Naive thymus-derived CD4-positive, alpha-beta T cell (primary cell): ENCODE measurements at regions not wholly inside any gene's neighbourhood (a gene's known extent, or its start where the extent isn't known, plus 50 kb on each side); places are given as distances from the start of the nearest gene placed in this dataset.

Source experiments
- ATAC-seq: fragments of 150-1000 bp; cut with Tn5 transposase; 2 replicates; pipeline ENCODE4 v1.10.0; 2021; ENCODE audit warnings: mild to moderate bottlenecking, moderate library complexity
- CTCF ChIA-PET: fragments of 350-600 bp; sonication (Branson Sonifier 250); formaldehyde crosslinking; loops from one replicate; lab custom pipeline; 2021; ENCODE audit warnings: antibody characterized with exemption; lab: Charles Lee
- POLR2A ChIA-PET: fragments of 350-600 bp; sonication (Branson Sonifier 250); formaldehyde crosslinking; loops from one replicate; lab custom pipeline; 2021; ENCODE audit warnings: antibody characterized with exemption, inconsistent platforms; lab: Charles Lee
- DNase-seq, 9 donors: peaks; one replicate each; pipeline versions ENCODE4 v3.0.0 to v3.0.0-alpha.2; 2020 to 2022; ENCODE audit warnings: mixed read lengths in 1 of 9
- H3K27ac ChIP-seq: one replicate; pipeline ENCODE4 v1.7.0; 2013; ENCODE audit warnings: mild to moderate bottlenecking, low read depth, low read length, moderate library complexity
- H3K27me3 ChIP-seq, 2 donors: one replicate each; pipeline ENCODE4 v1.7.0; 2013; ENCODE audit warnings: low read length in 2 of 2, mild to moderate bottlenecking in 2 of 2, moderate library complexity in 2 of 2; ENCODE audit not compliant: control insufficient read depth in 2 of 2, insufficient read depth in 2 of 2
- H3K36me3 ChIP-seq, 3 experiments: 1 replicate in 2 of 3; 2 replicates in 1 of 3; pipeline ENCODE4 v1.7.0; 2013; ENCODE audit warnings: low read length in 3 of 3, mild to moderate bottlenecking in 3 of 3, moderate library complexity in 1 of 3; ENCODE audit not compliant: insufficient read depth in 3 of 3, control insufficient read depth in 2 of 3
- H3K4me1 ChIP-seq, 2 donors: one replicate each; pipeline ENCODE4 v1.7.0; 2013; ENCODE audit warnings: low read length in 2 of 2, mild to moderate bottlenecking in 2 of 2, moderate library complexity in 1 of 2; ENCODE audit not compliant: control insufficient read depth in 2 of 2, insufficient read depth in 2 of 2
- H3K4me3 ChIP-seq: 2 replicates; pipeline ENCODE4 v1.7.0; 2013; ENCODE audit warnings: mild to moderate bottlenecking, low read length
- H3K9me3 ChIP-seq, 3 experiments: 1 replicate in 2 of 3; 2 replicates in 1 of 3; pipeline ENCODE4 v1.7.0; 2013; ENCODE audit warnings: low read length in 3 of 3; ENCODE audit not compliant: control insufficient read depth in 2 of 3
- H3K27ac Mint-ChIP-seq, 9 donors: one replicate each; pipeline ENCODE4 v1.8.0; 2020 to 2022; ENCODE audit warnings: mixed read lengths in 9 of 9, mild to moderate bottlenecking in 8 of 9, moderate library complexity in 5 of 9, inconsistent platforms in 2 of 9
- H3K27me3 Mint-ChIP-seq, 5 donors: one replicate each; pipeline ENCODE4 v1.8.0; 2021 to 2022; ENCODE audit warnings: mixed read lengths in 5 of 5, mild to moderate bottlenecking in 1 of 5
- H3K36me3 Mint-ChIP-seq, 5 donors: one replicate each; pipeline ENCODE4 v1.8.0; 2020 to 2022; ENCODE audit warnings: mixed read lengths in 5 of 5, mild to moderate bottlenecking in 3 of 5, inconsistent platforms in 1 of 5
- H3K4me1 Mint-ChIP-seq, 7 donors: one replicate each; pipeline ENCODE4 v1.8.0; 2020 to 2022; ENCODE audit warnings: mixed read lengths in 7 of 7, mild to moderate bottlenecking in 3 of 7, inconsistent platforms in 1 of 7
- H3K4me3 Mint-ChIP-seq, 10 donors: one replicate each; pipeline ENCODE4 v1.8.0; 2020 to 2022; ENCODE audit warnings: mild to moderate bottlenecking in 10 of 10, mixed read lengths in 10 of 10, moderate library complexity in 6 of 10, inconsistent platforms in 2 of 10
- H3K9me3 Mint-ChIP-seq, 11 donors: one replicate each; pipeline ENCODE4 v1.8.0; 2020 to 2022; ENCODE audit warnings: mixed read lengths in 11 of 11, mild to moderate bottlenecking in 4 of 11, inconsistent platforms in 1 of 11, moderate library complexity in 1 of 11
- intact Hi-C, 2 donors: fragments of 100-400 bp; cut with micrococcal nuclease; formaldehyde crosslinking; loops; one replicate each; pipeline ENCODE4 v1.15.1; 2023

GRCh38 chr9:88926781-88927505, 64.3 kb upstream of the S1PR3 start:
- H3K27ac Mint-ChIP-seq = no peak overlapping the region
- no peak overlapping the region for H3K27ac ChIP-seq
- intact Hi-C loops = no loop called here
- ChIA-PET CTCF (no interaction called here), POLR2A (interaction anchor here (0.6 to 0.8 kb wide), 2 partner anchors 952 to 1218 kb away, joined by 3 read pairs; no protein-coding TSS in a partner anchor)
- no peak overlapping the region for H3K4me3 ChIP-seq
- H3K4me1 ChIP-seq = peaks cover 15 to 21% of the 10 kb centered on the region in 2 donors
- DNase-seq (no peak), ATAC-seq (no peak)
- H3K9me3 ChIP-seq = peaks cover 0 to 5% (median 0%) of the 10 kb centered on the region in 3 experiments
- H3K36me3 Mint-ChIP-seq = peaks cover 0 to 6% (median 0%) of the 10 kb centered on the region in 5 donors
- peaks cover 15 to 46% (median 35%) of the 10 kb centered on the region in 7 donors for H3K4me1 Mint-ChIP-seq
- peaks cover 0 to 11% (median 7%) of the 10 kb centered on the region in 11 donors for H3K9me3 Mint-ChIP-seq
- H3K27me3 Mint-ChIP-seq = peaks cover 0 to 21% (median 1%) of the 10 kb centered on the region in 5 donors
- H3K27me3 ChIP-seq = no peaks in the 10 kb centered on the region
- no peak overlapping the region for H3K4me3 Mint-ChIP-seq
- no peaks in the 10 kb centered on the region for H3K36me3 ChIP-seq

- H3K27me3 ChIP-seq = no peaks in the 10 kb centered on the region
- Mint-ChIP-seq H3K27me3 (peaks cover 0 to 16% (median 6%) of the 10 kb centered on the region in 5 donors), H3K4me1 (peaks cover 10 to 41% (median 29%) of the 10 kb centered on the region in 7 donors), H3K9me3 (peaks cover 0 to 11% (median 7%) of the 10 kb centered on the region in 11 donors), H3K36me3 (peaks cover 0 to 6% (median 0%) of the 10 kb centered on the region in 5 donors), H3K4me3 (no peak overlapping the region), H3K27ac (no peak overlapping the region)
- peaks cover 9 to 15% of the 10 kb centered on the region in 2 donors for H3K4me1 ChIP-seq
- H3K27ac ChIP-seq = no peak overlapping the region
- ATAC-seq = peak; percentile 51
- H3K4me3 ChIP-seq = no peak overlapping the region
- ChIA-PET POLR2A (no interaction called here), CTCF (no interaction called here)
- H3K36me3 ChIP-seq = no peaks in the 10 kb centered on the region
- intact Hi-C loops = no loop called here
- H3K9me3 ChIP-seq = peaks cover 0 to 5% (median 0%) of the 10 kb centered on the region in 3 experiments
- DNase-seq = no peak
Measured at GRCh38 chr9:88927510-88927909, 63.8 kb upstream of the S1PR3 start.

- no peaks in the 10 kb centered on the region for H3K36me3 ChIP-seq
- ChIA-PET POLR2A (interaction anchor here (0.7 kb wide), 1 partner anchor 137 kb away, joined by 3 read pairs; no protein-coding TSS in a partner anchor), CTCF (no interaction called here)
- intact Hi-C loops = no loop called here
- no peaks in the 10 kb centered on the region for H3K27me3 ChIP-seq
- H3K9me3 ChIP-seq = peaks cover 0 to 5% (median 0%) of the 10 kb centered on the region in 3 experiments
- H3K4me3 ChIP-seq = no peak overlapping the region
- Mint-ChIP-seq H3K4me1 (peaks cover 0 to 15% (median 7%) of the 10 kb centered on the region in 7 donors), H3K27ac (no peak overlapping the region), H3K36me3 (peaks cover 0 to 6% (median 0%) of the 10 kb centered on the region in 5 donors), H3K9me3 (peaks cover 0 to 11% (median 7%) of the 10 kb centered on the region in 11 donors), H3K4me3 (no peak overlapping the region), H3K27me3 (peaks cover 0 to 26% (median 22%) of the 10 kb centered on the region in 5 donors)
- ATAC-seq = no peak
- no peak overlapping the region for H3K27ac ChIP-seq
- H3K4me1 ChIP-seq = no peaks in the 10 kb centered on the region
- no peak for DNase-seq
Measured at GRCh38 chr9:88930716-88931115, 60.6 kb upstream of the S1PR3 start.

- Histone ChIP-seq H3K4me3 (no peak overlapping the region), H3K27ac (no peak overlapping the region), H3K27me3 (no peaks in the 10 kb centered on the region), H3K9me3 (peaks cover 0 to 5% (median 0%) of the 10 kb centered on the region in 3 experiments), H3K4me1 (no peaks in the 10 kb centered on the region), H3K36me3 (no peaks in the 10 kb centered on the region)
- no peak overlapping the region for H3K27ac Mint-ChIP-seq
- H3K36me3 Mint-ChIP-seq = peaks cover 0 to 6% (median 0%) of the 10 kb centered on the region in 5 donors
- peaks cover 0 to 4% (median under 1%) of the 10 kb centered on the region in 7 donors for H3K4me1 Mint-ChIP-seq
- CTCF ChIA-PET = no interaction called here
- ATAC-seq = no peak
- peaks cover 0 to 26% (median 22%) of the 10 kb centered on the region in 5 donors for H3K27me3 Mint-ChIP-seq
- peaks cover 0 to 11% (median 7%) of the 10 kb centered on the region in 11 donors for H3K9me3 Mint-ChIP-seq
- intact Hi-C loops = no loop called here
- H3K4me3 Mint-ChIP-seq = no peak overlapping the region
- DNase-seq = no peak
- POLR2A ChIA-PET = interaction anchor here (1.0 kb wide), 1 partner anchor 10 kb away, joined by 4 read pairs; no protein-coding TSS in a partner anchor
Measured at GRCh38 chr9:88932766-88933165, 58.5 kb upstream of the S1PR3 start.

GRCh38 chr9:88933607-88934379, 57.5 kb upstream of the S1PR3 start:
- peaks cover 0 to 26% (median 23%) of the 10 kb centered on the region in 5 donors for H3K27me3 Mint-ChIP-seq
- CTCF ChIA-PET = no interaction called here
- H3K4me1 ChIP-seq = no peaks in the 10 kb centered on the region

GRCh38 chr9:88934876-88935535, 56.3 kb upstream of the S1PR3 start:
- Mint-ChIP-seq H3K27me3 (peaks cover 0 to 31% (median 19%) of the 10 kb centered on the region in 5 donors), H3K4me1 (peaks cover 0 to 4% (median 0%) of the 10 kb centered on the region in 7 donors), H3K27ac (no peak overlapping the region), H3K4me3 (no peak overlapping the region), H3K36me3 (peaks cover 0 to 6% (median 0%) of the 10 kb centered on the region in 5 donors), H3K9me3 (peaks cover 0 to 14% (median 7%) of the 10 kb centered on the region in 11 donors)
- ATAC-seq (no peak), DNase-seq (no peak)
- Histone ChIP-seq H3K9me3 (peaks cover 0 to 5% (median 0%) of the 10 kb centered on the region in 3 experiments), H3K4me1 (no peaks in the 10 kb centered on the region), H3K27me3 (no peaks in the 10 kb centered on the region), H3K36me3 (no peaks in the 10 kb centered on the region), H3K4me3 (no peak overlapping the region), H3K27ac (no peak overlapping the region)
- POLR2A ChIA-PET = interaction anchor here (0.6 kb wide), 1 partner anchor 57 kb away, joined by 3 read pairs; no protein-coding TSS in a partner anchor
- intact Hi-C loops = no loop called here
- CTCF ChIA-PET = no interaction called here

More at GRCh38 chr9:88933607-88934379, 57.5 kb upstream of the S1PR3 start:
- no peak overlapping the region for H3K4me3 ChIP-seq
- no peak overlapping the region for H3K27ac Mint-ChIP-seq
- no peaks in the 10 kb centered on the region for H3K27me3 ChIP-seq
- DNase-seq (no peak), ATAC-seq (no peak)
- H3K9me3 ChIP-seq = peaks cover 0 to 5% (median 0%) of the 10 kb centered on the region in 3 experiments
- intact Hi-C loops = no loop called here
- no peak overlapping the region for H3K4me3 Mint-ChIP-seq
- H3K27ac ChIP-seq = no peak overlapping the region
- POLR2A ChIA-PET = interaction anchor here (1.0 kb wide), 1 partner anchor 11 kb away, joined by 4 read pairs; no protein-coding TSS in a partner anchor
- peaks cover 0 to 6% (median 0%) of the 10 kb centered on the region in 5 donors for H3K36me3 Mint-ChIP-seq
- H3K4me1 Mint-ChIP-seq = peaks cover 0 to 4% (median 0%) of the 10 kb centered on the region in 7 donors
- H3K36me3 ChIP-seq = no peaks in the 10 kb centered on the region
- H3K9me3 Mint-ChIP-seq = peaks cover 0 to 11% (median 7%) of the 10 kb centered on the region in 11 donors
